Small intestine (tissue), 7 donors: ENCODE measurements at regions not wholly inside any gene's neighbourhood (a gene's known extent, or its start where the extent isn't known, plus 50 kb on each side); places are given as distances from the start of the nearest gene placed in this dataset.
A peak's percentile ranks its signal among the peaks of the same experiment; 100 is the strongest.

Experiments
- DNase-seq, 2 donors: peaks; one replicate each; pipeline versions ENCODE4 v3.0.0 to v3.0.0-alpha.2; 2013
- FAIRE-seq: peaks from 2 replicates; lab custom pipeline; 2012; peaks lifted over from hg19 to GRCh38; lab: Jason Lieb, UNC
- H3K27ac ChIP-seq, 3 donors: one replicate each; pipeline ENCODE4 v1.5.1; 2013; ENCODE audit warnings: low read length in 2 of 3, mild to moderate bottlenecking in 2 of 3, control low read depth in 1 of 3, inconsistent platforms in 1 of 3, low read depth in 1 of 3, moderate library complexity in 1 of 3
- H3K27me3 ChIP-seq, 3 donors: one replicate each; pipeline ENCODE4 v1.6.1; 2013; ENCODE audit warnings: low read length in 3 of 3, inconsistent platforms in 1 of 3; ENCODE audit not compliant: control insufficient read depth in 3 of 3, insufficient read depth in 3 of 3
- H3K36me3 ChIP-seq, 3 donors: one replicate each; pipeline ENCODE4 v1.6.1; 2013; ENCODE audit warnings: low read length in 3 of 3, inconsistent platforms in 1 of 3, low read depth in 1 of 3, mild to moderate bottlenecking in 1 of 3, moderate library complexity in 1 of 3; ENCODE audit not compliant: control insufficient read depth in 3 of 3, insufficient read depth in 2 of 3
- H3K4me1 ChIP-seq, 3 donors: one replicate each; pipeline ENCODE4 v1.6.1; 2013; ENCODE audit warnings: low read length in 2 of 3, inconsistent platforms in 1 of 3, low read depth in 1 of 3, mild to moderate bottlenecking in 1 of 3, moderate library complexity in 1 of 3; ENCODE audit not compliant: control insufficient read depth in 3 of 3, insufficient read depth in 2 of 3
- H3K4me3 ChIP-seq, 3 donors: one replicate each; pipeline ENCODE4 v1.5.1; 2013; ENCODE audit warnings: low read length in 3 of 3, control low read depth in 1 of 3, inconsistent platforms in 1 of 3, low read depth in 1 of 3, mild to moderate bottlenecking in 1 of 3, moderate library complexity in 1 of 3
- H3K9me3 ChIP-seq, 2 donors: one replicate each; pipeline ENCODE4 v1.6.1; 2013; ENCODE audit warnings: low read depth in 1 of 2, low read length in 1 of 2; ENCODE audit not compliant: control insufficient read depth in 2 of 2, insufficient read depth in 1 of 2
- WGBS, 3 donors: extraction: QIAGEN DNeasy Blood & Tissue Kit; methylation state at CpG; one replicate each; pipeline ENCODE4 v1.1.7; 2013; 5-methylcytosine and 5-hydroxymethylcytosine counted together
- donor health status: healthy with polysubstance abuse.
- donor health status: control.
- donor health status: control.
- donor health status: Bipolar disorder and iron deficiency.
- donor health status: healthy.

- Histone ChIP-seq H3K9me3 (no peaks in the 10 kb centered on the region), H3K36me3 (no peaks in the 10 kb centered on the region), H3K4me1 (peaks cover 3 to 16% (median 4%) of the 10 kb centered on the region in 3 donors), H3K4me3 (no peak overlapping the region), H3K27ac (no peak overlapping the region), H3K27me3 (no peaks in the 10 kb centered on the region)
- DNase-seq (peak; percentile 6), FAIRE-seq (no peak)
Measured at GRCh38 chr4:100898844-100899243, 381.0 kb upstream of the EMCN start.

GRCh38 chr4:100895556-100896197, 377.9 kb upstream of the EMCN start:
- Histone ChIP-seq H3K27ac (peak overlapping the region in 2 of 3 donors; percentile 48 to 81), H3K27me3 (no peaks in the 10 kb centered on the region), H3K9me3 (no peaks in the 10 kb centered on the region), H3K4me3 (peak overlapping the region in 2 of 3 donors; percentile 2 to 7), H3K4me1 (peaks cover 3 to 24% (median 4%) of the 10 kb centered on the region in 3 donors), H3K36me3 (no peaks in the 10 kb centered on the region)
- 15 to 32% (median 23%) methylated on average over 8 of the region's 8 CpGs for WGBS, 3 donors
- peak; percentile 72 to 73 for DNase-seq
- peak; percentile 10 for FAIRE-seq

- Histone ChIP-seq H3K4me3 (no peak overlapping the region), H3K27ac (peak overlapping the region in 1 of 3 donors; percentile 86), H3K9me3 (no peaks in the 10 kb centered on the region), H3K27me3 (no peaks in the 10 kb centered on the region), H3K36me3 (no peaks in the 10 kb centered on the region), H3K4me1 (peaks cover 3 to 24% (median 4%) of the 10 kb centered on the region in 3 donors)
- FAIRE-seq (no peak), DNase-seq (peak; percentile 60 to 88)
- WGBS, 3 donors, result 15 to 57% (median 40%) methylated on average over 1 of the region's 1 CpG
Measured at GRCh38 chr4:100894339-100894870, 376.6 kb upstream of the EMCN start.

- H3K9me3 ChIP-seq, result no peaks in the 10 kb centered on the region
- H3K36me3 ChIP-seq, result no peaks in the 10 kb centered on the region
- no peak overlapping the region for H3K4me3 ChIP-seq
- FAIRE-seq (no peak), DNase-seq (no peak)
- peaks cover 3 to 24% (median 4%) of the 10 kb centered on the region in 3 donors for H3K4me1 ChIP-seq
- H3K27me3 ChIP-seq, result no peaks in the 10 kb centered on the region
- H3K27ac ChIP-seq, result no peak overlapping the region
- 87 to 93% (median 92%) methylated on average over 2 of the region's 2 CpGs for WGBS, 3 donors
Measured at GRCh38 chr4:100891808-100892207, 374.0 kb upstream of the EMCN start.

- H3K27ac ChIP-seq, result no peak overlapping the region
- no peak for DNase-seq
- no peaks in the 10 kb centered on the region for H3K36me3 ChIP-seq
- H3K9me3 ChIP-seq, result no peaks in the 10 kb centered on the region
- peaks cover 0 to 15% (median 3%) of the 10 kb centered on the region in 3 donors for H3K4me1 ChIP-seq
- FAIRE-seq, result no peak
- no peaks in the 10 kb centered on the region for H3K27me3 ChIP-seq
- no peak overlapping the region for H3K4me3 ChIP-seq
Measured at GRCh38 chr4:100889898-100890297, 372.1 kb upstream of the EMCN start.

- Histone ChIP-seq H3K9me3 (no peaks in the 10 kb centered on the region), H3K36me3 (no peaks in the 10 kb centered on the region), H3K4me3 (no peak overlapping the region), H3K27ac (no peak overlapping the region), H3K27me3 (no peaks in the 10 kb centered on the region), H3K4me1 (peaks cover 0 to 12% (median 3%) of the 10 kb centered on the region in 3 donors)
- DNase-seq, result no peak
- WGBS, 3 donors, result 84 to 91% (median 85%) methylated on average over 2 of the region's 2 CpGs
- no peak for FAIRE-seq
Measured at GRCh38 chr4:100889401-100889800, 371.6 kb upstream of the EMCN start.

GRCh38 chr4:100882661-100883060, 364.8 kb upstream of the EMCN start:
- DNase-seq, result no peak
- Histone ChIP-seq H3K36me3 (no peaks in the 10 kb centered on the region), H3K27me3 (no peaks in the 10 kb centered on the region), H3K9me3 (no peaks in the 10 kb centered on the region), H3K27ac (no peak overlapping the region), H3K4me3 (no peak overlapping the region), H3K4me1 (no peaks in the 10 kb centered on the region)
- no peak for FAIRE-seq

- no peak overlapping the region for H3K27ac ChIP-seq
- DNase-seq (no peak), FAIRE-seq (no peak)
- H3K27me3 ChIP-seq, result no peaks in the 10 kb centered on the region
- H3K4me1 ChIP-seq, result no peaks in the 10 kb centered on the region
- H3K36me3 ChIP-seq, result no peaks in the 10 kb centered on the region
- H3K9me3 ChIP-seq, result no peaks in the 10 kb centered on the region
- WGBS, 3 donors, result 90 to 100% (median 94%) methylated on average over 1 of the region's 1 CpG
- H3K4me3 ChIP-seq, result no peak overlapping the region
Measured at GRCh38 chr4:100881283-100881682, 363.5 kb upstream of the EMCN start.

- 96 to 100% (median 96%) methylated on average over 1 of the region's 1 CpG for WGBS, 3 donors
- no peak overlapping the region for H3K27ac ChIP-seq
Measured at GRCh38 chr4:100880011-100880410, 362.2 kb upstream of the EMCN start.

More at GRCh38 chr4:100880011-100880410, 362.2 kb upstream of the EMCN start:
- DNase-seq, result no peak
- Histone ChIP-seq H3K9me3 (no peaks in the 10 kb centered on the region), H3K27me3 (no peaks in the 10 kb centered on the region), H3K36me3 (no peaks in the 10 kb centered on the region), H3K4me1 (no peaks in the 10 kb centered on the region), H3K4me3 (no peak overlapping the region)
- no peak for FAIRE-seq
